AG04450 (cell line): ENCODE measurements at regions not wholly inside any gene's neighbourhood (a gene's known extent, or its start where the extent isn't known, plus 50 kb on each side); places are given as distances from the start of the nearest gene placed in this dataset.

Experiments used
- CTCF ChIA-PET: fragments of 300-600, 350-600 bp; formaldehyde crosslinking; extraction: SDS; loops from one replicate; lab custom pipeline; 2022; ENCODE audit warnings: antibody characterized with exemption, inconsistent platforms; lab: Charles Lee
- POLR2A ChIA-PET: fragments of 350-600 bp; formaldehyde crosslinking; extraction: SDS; loops from one replicate; lab custom pipeline; 2021; ENCODE audit warnings: antibody characterized with exemption, inconsistent platforms; lab: Yijun Ruan, JAX
- DNase-seq: peaks from one replicate; pipeline ENCODE4 v3.0.0-alpha.2; 2011; ENCODE audit warnings: low read depth, low spot score
- H3K27ac ChIP-seq: one replicate; pipeline ENCODE4 v1.5.1; 2012; ENCODE audit warnings: low read depth, low read length, control low read depth
- H3K27me3 ChIP-seq: one replicate; pipeline ENCODE4 v1.6.0; 2012; ENCODE audit warnings: low read length; ENCODE audit not compliant: control insufficient read depth, insufficient read depth
- H3K4me3 ChIP-seq: 2 replicates; pipeline ENCODE4 v1.5.1; 2011; ENCODE audit warnings: mild to moderate bottlenecking, low read depth, low read length, control low read depth
- H3K9me3 ChIP-seq: 2 replicates; pipeline ENCODE4 v1.5.1; 2012; ENCODE audit warnings: low read length; ENCODE audit not compliant: control insufficient read depth, insufficient read depth
- TF ChIP-seq, protein P1 (sequence below): IDR thresholded peaks from 2 replicates; pipeline ENCODE4 v1.5.1; 2011; ENCODE audit warnings: low read depth, low read length, control low read depth, inconsistent platforms

DNA sequence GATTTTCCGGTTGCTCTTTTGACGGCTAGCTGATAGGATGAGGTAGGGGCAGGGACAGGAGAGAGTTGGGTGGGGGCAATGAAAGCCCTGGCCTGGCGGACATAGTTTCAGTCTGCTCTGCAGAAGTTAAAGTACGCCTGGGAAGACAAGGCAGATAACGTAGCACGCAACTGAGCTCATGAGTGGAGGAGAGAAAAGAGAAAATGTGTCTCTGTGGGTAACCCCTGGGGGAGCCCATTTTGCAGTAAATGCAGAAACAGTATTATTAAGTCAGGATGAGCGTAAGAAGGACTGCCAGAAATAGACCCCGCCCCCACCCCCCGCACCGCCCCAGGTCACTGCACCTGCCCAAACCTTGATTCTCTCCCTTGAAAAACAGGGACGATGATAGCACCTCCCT, 51.7 kb upstream of the TARBP1 start:
- DNase-seq: no peak
- Histone ChIP-seq H3K27me3 (no peaks in the 10 kb centered on the region), H3K4me3 (no peak overlapping the region), H3K9me3 (no peaks in the 10 kb centered on the region), H3K27ac (no peak overlapping the region)
- POLR2A ChIA-PET: interaction anchor here (1.0 to 2.6 kb wide), 3 partner anchors 13 to 79 kb away, joined by 3 to 8 read pairs (median 3); partner anchors contain the start of gene IRF2BP2
- CTCF ChIA-PET: interaction anchor here (1.7 kb wide), 1 partner anchor 31 kb away, joined by 12 read pairs; no protein-coding TSS in a partner anchor
- TF ChIP-seq, protein P1, sequence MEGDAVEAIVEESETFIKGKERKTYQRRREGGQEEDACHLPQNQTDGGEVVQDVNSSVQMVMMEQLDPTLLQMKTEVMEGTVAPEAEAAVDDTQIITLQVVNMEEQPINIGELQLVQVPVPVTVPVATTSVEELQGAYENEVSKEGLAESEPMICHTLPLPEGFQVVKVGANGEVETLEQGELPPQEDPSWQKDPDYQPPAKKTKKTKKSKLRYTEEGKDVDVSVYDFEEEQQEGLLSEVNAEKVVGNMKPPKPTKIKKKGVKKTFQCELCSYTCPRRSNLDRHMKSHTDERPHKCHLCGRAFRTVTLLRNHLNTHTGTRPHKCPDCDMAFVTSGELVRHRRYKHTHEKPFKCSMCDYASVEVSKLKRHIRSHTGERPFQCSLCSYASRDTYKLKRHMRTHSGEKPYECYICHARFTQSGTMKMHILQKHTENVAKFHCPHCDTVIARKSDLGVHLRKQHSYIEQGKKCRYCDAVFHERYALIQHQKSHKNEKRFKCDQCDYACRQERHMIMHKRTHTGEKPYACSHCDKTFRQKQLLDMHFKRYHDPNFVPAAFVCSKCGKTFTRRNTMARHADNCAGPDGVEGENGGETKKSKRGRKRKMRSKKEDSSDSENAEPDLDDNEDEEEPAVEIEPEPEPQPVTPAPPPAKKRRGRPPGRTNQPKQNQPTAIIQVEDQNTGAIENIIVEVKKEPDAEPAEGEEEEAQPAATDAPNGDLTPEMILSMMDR: no peak

DNA sequence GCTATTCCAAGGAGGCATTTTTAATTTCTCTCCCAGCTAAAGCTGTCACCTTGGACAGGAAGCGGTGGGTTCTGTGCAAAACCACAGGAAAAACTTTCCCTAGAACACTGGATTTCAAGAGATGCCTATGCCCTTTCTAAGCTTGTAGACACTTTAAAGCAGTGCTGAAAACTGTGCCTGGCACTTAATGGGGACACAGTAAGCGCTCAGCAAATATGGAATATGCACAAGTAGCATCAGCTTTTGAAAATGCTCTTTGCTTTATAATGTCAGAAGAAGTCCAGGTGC, 50.9 kb upstream of the TARBP1 start:
- H3K9me3 ChIP-seq: no peaks in the 10 kb centered on the region
- H3K27me3 ChIP-seq: no peaks in the 10 kb centered on the region
- DNase-seq: no peak
- H3K4me3 ChIP-seq: no peak overlapping the region
- no peak overlapping the region for H3K27ac ChIP-seq
- TF ChIP-seq, protein P1: no peak
- POLR2A ChIA-PET: interaction anchor here (1.5 to 2.6 kb wide), 2 partner anchors 14 to 80 kb away, joined by 3 to 8 read pairs; partner anchors contain the start of gene IRF2BP2
- CTCF ChIA-PET: interaction anchor here (0.7 to 1.7 kb wide), 3 partner anchors 9 to 554 kb away, joined by 3 to 12 read pairs (median 3); no protein-coding TSS in a partner anchor

DNA sequence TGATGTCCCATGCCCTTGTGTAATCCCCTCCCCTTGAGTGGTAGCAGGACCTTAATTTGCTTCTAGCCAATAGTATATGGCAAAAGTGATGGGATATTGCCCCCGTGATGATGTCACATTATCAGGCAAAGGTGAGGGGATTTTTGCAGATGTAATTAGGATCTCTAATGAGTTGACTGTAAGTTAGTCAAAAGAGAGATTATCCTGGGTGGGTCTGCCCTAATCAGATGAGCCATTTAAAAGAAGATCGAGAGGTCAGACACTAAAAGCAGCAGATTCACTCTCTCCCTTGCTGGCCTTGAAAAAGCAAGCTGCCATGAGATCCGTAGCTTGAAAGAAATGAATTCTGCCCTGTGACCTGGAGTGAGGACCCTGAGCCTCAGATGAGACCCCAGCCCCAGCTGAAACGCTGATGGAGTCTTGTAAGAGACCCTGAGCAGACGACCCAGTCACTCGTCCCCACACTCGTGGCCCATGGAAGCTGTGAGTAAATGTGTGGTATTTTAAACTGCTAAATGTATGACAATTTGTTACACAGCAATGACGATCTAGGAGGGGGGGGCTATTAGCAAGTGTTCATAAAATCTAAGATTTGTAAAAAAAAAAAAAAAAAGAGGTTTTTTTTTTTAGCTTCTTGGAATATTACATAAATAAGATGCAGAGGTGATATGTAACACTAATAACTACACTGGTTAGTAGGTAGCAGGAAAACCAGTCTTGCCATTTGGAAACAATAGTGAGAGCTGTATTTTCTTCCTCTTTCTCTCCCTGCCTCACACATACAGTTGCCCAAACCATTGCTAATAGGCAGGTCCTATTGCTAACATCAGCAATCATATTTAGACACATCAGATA, 50.3 kb upstream of the TARBP1 start:
- no peaks in the 10 kb centered on the region for H3K9me3 ChIP-seq
- DNase-seq: no peak
- ChIA-PET POLR2A (interaction anchor here (0.6 to 1.5 kb wide), 2 partner anchors 34 to 81 kb away, joined by 3 read pairs; partner anchors contain the start of gene IRF2BP2), CTCF (interaction anchor here (0.7 to 1.7 kb wide), 3 partner anchors 8 to 555 kb away, joined by 3 to 12 read pairs (median 3); no protein-coding TSS in a partner anchor)
- TF ChIP-seq, protein P1: no peak
- H3K27me3 ChIP-seq: no peaks in the 10 kb centered on the region
- H3K27ac ChIP-seq: no peak overlapping the region
- H3K4me3 ChIP-seq: no peak overlapping the region
